Lung (tissue), 11 donors: ENCODE measurements at regions not wholly inside any gene's neighbourhood (a gene's known extent, or its start where the extent isn't known, plus 50 kb on each side); places are given as distances from the start of the nearest gene placed in this dataset.

Experiments
- ATAC-seq: fragments of 200-7000 bp; cut with Tn5 transposase; one replicate; pipeline ENCODE4 v1.9.1; 2020; ENCODE audit warnings: moderate number of reproducible peaks; ENCODE audit not compliant: insufficient read depth, low FRiP score
- DNase-seq, 3 donors: peaks; one replicate each; pipeline ENCODE4 v3.0.0-alpha.2; 2013 to 2017
- H3K27ac ChIP-seq, 2 donors: one replicate each; pipeline ENCODE4 v1.5.1; 2013; ENCODE audit warnings: mild to moderate bottlenecking in 2 of 2, moderate library complexity in 2 of 2, control low read depth in 1 of 2, inconsistent platforms in 1 of 2, low read depth in 1 of 2, low read length in 1 of 2
- H3K27me3 ChIP-seq, 3 donors: one replicate each; pipeline ENCODE4 v1.5.1; 2013; ENCODE audit warnings: low read length in 2 of 3; ENCODE audit not compliant: control insufficient read depth in 3 of 3, insufficient read depth in 3 of 3
- H3K36me3 ChIP-seq, 4 donors: one replicate each; pipeline ENCODE4 v1.5.1; 2013; ENCODE audit warnings: low read length in 4 of 4, mild to moderate bottlenecking in 1 of 4, moderate library complexity in 1 of 4; ENCODE audit not compliant: control insufficient read depth in 4 of 4, insufficient read depth in 4 of 4
- H3K4me1 ChIP-seq, 5 donors: one replicate each; pipeline ENCODE4 v1.5.1; 2013; ENCODE audit warnings: low read length in 5 of 5, mild to moderate bottlenecking in 2 of 5, moderate library complexity in 1 of 5; ENCODE audit not compliant: control insufficient read depth in 5 of 5, insufficient read depth in 5 of 5
- H3K4me3 ChIP-seq: one replicate; pipeline ENCODE4 v1.5.1; 2013; ENCODE audit warnings: mild to moderate bottlenecking, control low read depth, moderate library complexity
- H3K9ac ChIP-seq, 2 donors: one replicate each; pipeline ENCODE4 v1.5.1; 2013; ENCODE audit warnings: low read length in 2 of 2, control low read depth in 1 of 2; ENCODE audit not compliant: insufficient read depth in 1 of 2
- H3K9me3 ChIP-seq, 4 donors: one replicate each; pipeline ENCODE4 v1.5.1; 2013; ENCODE audit warnings: low read length in 3 of 4, mild to moderate bottlenecking in 1 of 4, moderate library complexity in 1 of 4; ENCODE audit not compliant: control insufficient read depth in 4 of 4, insufficient read depth in 3 of 4
- WGBS, 2 donors: extraction: QIAGEN DNeasy Blood & Tissue Kit; methylation state at CpG; one replicate each; pipeline ENCODE4 v1.1.7; 2013; 5-methylcytosine and 5-hydroxymethylcytosine counted together
- TF ChIP-seq, protein P1 (sequence below): IDR thresholded peaks from 2 replicates; pipeline ENCODE4 v1.5.1; 2012; ENCODE audit warnings: mild to moderate bottlenecking; ENCODE audit errors: control extremely low read depth, extremely low read depth
- donor health status: control.
- donor health status: control.
- donor health status: Bipolar disorder and iron deficiency.
- donor health status: healthy.
- donor health status: DM: yes; HTN: yes; CAD: no.

GRCh38 chr12:87806310-87806709 is 222.9 kb downstream of the C12orf50 start:
- WGBS, 2 donors, result 76 to 77% methylated on average over 4 of the region's 4 CpGs

DNA sequence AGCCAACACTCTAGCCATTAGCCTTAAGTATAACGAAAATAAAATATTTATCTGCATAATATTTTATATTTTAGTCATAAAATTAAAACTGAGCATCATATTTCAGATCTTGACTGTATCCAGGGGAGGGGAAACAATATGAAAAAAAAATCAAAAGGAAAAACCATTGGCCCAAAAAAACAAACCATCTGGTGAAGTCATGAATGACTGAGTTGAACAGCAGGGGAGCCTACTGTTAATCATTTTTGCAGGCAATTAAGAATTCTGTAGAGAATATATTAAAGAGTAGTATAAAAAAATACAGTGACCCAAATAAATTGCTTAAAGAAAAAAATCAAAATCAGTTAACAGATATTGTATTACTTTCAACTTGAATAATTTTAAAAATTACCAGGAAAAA is 224.8 kb downstream of the C12orf50 start:
- Histone ChIP-seq H3K4me1 (peaks cover 0 to 13% (median 3%) of the 10 kb centered on the region in 5 donors), H3K36me3 (no peaks in the 10 kb centered on the region), H3K4me3 (no peak overlapping the region), H3K9me3 (no peaks in the 10 kb centered on the region), H3K27me3 (no peaks in the 10 kb centered on the region), H3K27ac (no peak overlapping the region), H3K9ac (no peak overlapping the region)
- TF ChIP-seq, protein P1, sequence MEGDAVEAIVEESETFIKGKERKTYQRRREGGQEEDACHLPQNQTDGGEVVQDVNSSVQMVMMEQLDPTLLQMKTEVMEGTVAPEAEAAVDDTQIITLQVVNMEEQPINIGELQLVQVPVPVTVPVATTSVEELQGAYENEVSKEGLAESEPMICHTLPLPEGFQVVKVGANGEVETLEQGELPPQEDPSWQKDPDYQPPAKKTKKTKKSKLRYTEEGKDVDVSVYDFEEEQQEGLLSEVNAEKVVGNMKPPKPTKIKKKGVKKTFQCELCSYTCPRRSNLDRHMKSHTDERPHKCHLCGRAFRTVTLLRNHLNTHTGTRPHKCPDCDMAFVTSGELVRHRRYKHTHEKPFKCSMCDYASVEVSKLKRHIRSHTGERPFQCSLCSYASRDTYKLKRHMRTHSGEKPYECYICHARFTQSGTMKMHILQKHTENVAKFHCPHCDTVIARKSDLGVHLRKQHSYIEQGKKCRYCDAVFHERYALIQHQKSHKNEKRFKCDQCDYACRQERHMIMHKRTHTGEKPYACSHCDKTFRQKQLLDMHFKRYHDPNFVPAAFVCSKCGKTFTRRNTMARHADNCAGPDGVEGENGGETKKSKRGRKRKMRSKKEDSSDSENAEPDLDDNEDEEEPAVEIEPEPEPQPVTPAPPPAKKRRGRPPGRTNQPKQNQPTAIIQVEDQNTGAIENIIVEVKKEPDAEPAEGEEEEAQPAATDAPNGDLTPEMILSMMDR, result no peak
- ATAC-seq, result no peak
- WGBS, 2 donors, result 27 to 69% methylated on average over 1 of the region's 1 CpG
- DNase-seq, result no peak

More at GRCh38 chr12:87806310-87806709, 222.9 kb downstream of the C12orf50 start:
- H3K27ac ChIP-seq, result no peak overlapping the region
- TF ChIP-seq, protein P1, result no peak
- H3K4me3 ChIP-seq, result no peak overlapping the region
- ATAC-seq (no peak), DNase-seq (no peak)
- H3K9ac ChIP-seq, result no peak overlapping the region
- H3K27me3 ChIP-seq, result no peaks in the 10 kb centered on the region
- H3K36me3 ChIP-seq, result no peaks in the 10 kb centered on the region
- H3K9me3 ChIP-seq, result no peaks in the 10 kb centered on the region
- H3K4me1 ChIP-seq, result peaks cover 0 to 13% (median 3%) of the 10 kb centered on the region in 5 donors

DNA sequence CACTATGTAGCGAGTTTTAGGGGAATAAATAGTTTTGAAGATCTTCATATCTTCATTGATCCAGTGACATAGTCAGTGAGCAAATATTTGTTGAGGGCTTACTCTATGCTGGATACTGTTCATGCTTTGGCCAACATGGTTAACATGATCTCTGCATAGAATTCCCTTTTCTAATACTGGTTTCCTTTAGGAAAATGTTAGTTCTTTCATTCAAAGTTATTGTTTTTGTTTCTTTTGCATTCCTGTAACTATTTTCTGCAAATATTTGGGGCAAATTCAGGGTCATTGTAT is 226.5 kb downstream of the C12orf50 start:
- Histone ChIP-seq H3K36me3 (no peaks in the 10 kb centered on the region), H3K4me3 (no peak overlapping the region), H3K9me3 (no peaks in the 10 kb centered on the region), H3K4me1 (peaks cover 0 to 13% (median 3%) of the 10 kb centered on the region in 5 donors), H3K27me3 (no peaks in the 10 kb centered on the region), H3K27ac (no peak overlapping the region), H3K9ac (no peak overlapping the region)
- no peak for ATAC-seq
- TF ChIP-seq, protein P1, result no peak
- DNase-seq, result no peak
- WGBS, 2 donors, result 82 to 93% methylated on average over 1 of the region's 1 CpG
